ENCODE measurements at regions not wholly inside any gene's neighbourhood (a gene's known extent, or its start where the extent isn't known, plus 50 kb on each side); places are given as distances from the start of the nearest gene placed in this dataset.

GRCh38 chr13:86563308-86563707 lies 764.1 kb upstream of the SLITRK6 start:
- Histone ChIP-seq H3K27ac (no peak overlapping the region), H3K27me3 (no peaks in the 10 kb centered on the region), H3K9me3 (no peaks in the 10 kb centered on the region), H3K36me3 (no peaks in the 10 kb centered on the region), H3K4me1 (no peaks in the 10 kb centered on the region), H3K4me3 (no peak overlapping the region)
- WGBS, 5 donors, result 33 to 50% (median 43%) methylated on average over 2 of the region's 2 CpGs
- intact Hi-C loops (cut with DNase I; ENCODE audit: low total_unique reads), result no loop called here
- no peak for DNase-seq
- TF ChIP-seq CTCF (IDR thresholded peaks at IDR 0.05), result no peak
- TF ChIP-seq EP300 (IDR thresholded peaks at IDR 0.05), result no peak

- Histone ChIP-seq H3K4me1 (no peaks in the 10 kb centered on the region), H3K4me3 (no peak overlapping the region), H3K9me3 (no peaks in the 10 kb centered on the region), H3K36me3 (no peaks in the 10 kb centered on the region), H3K27me3 (no peaks in the 10 kb centered on the region), H3K27ac (no peak overlapping the region)
- intact Hi-C loops (cut with DNase I; ENCODE audit: low total_unique reads), result no loop called here
- no peak for DNase-seq
- no peak for TF ChIP-seq POLR2AphosphoS5 (IDR thresholded peaks at IDR 0.05)
- no peak for TF ChIP-seq POLR2A (IDR thresholded peaks at IDR 0.05)
- TF ChIP-seq CTCF (IDR thresholded peaks at IDR 0.05), result no peak
- no peak for TF ChIP-seq EP300 (IDR thresholded peaks at IDR 0.05)
- WGBS, 5 donors, result 59 to 78% (median 74%) methylated on average over 3 of the region's 3 CpGs
Observed at GRCh38 chr13:86567119-86567518, 767.9 kb upstream of the SLITRK6 start.

- no peak overlapping the region for H3K27ac ChIP-seq
- H3K27me3 ChIP-seq, result no peaks in the 10 kb centered on the region
- DNase-seq, result no peak
- no peaks in the 10 kb centered on the region for H3K9me3 ChIP-seq
- H3K4me1 ChIP-seq, result no peaks in the 10 kb centered on the region
- H3K4me3 ChIP-seq, result no peak overlapping the region
- intact Hi-C loops (cut with DNase I; ENCODE audit: low total_unique reads), result no loop called here
- H3K36me3 ChIP-seq, result no peaks in the 10 kb centered on the region
- TF ChIP-seq CTCF (IDR thresholded peaks at IDR 0.05) (no peak), POLR2A (IDR thresholded peaks at IDR 0.05) (no peak), POLR2AphosphoS5 (IDR thresholded peaks at IDR 0.05) (no peak), EP300 (IDR thresholded peaks at IDR 0.05) (no peak)
- WGBS, 5 donors, result 56 to 80% (median 74%) methylated on average over 1 of the region's 1 CpG
Observed at GRCh38 chr13:86569119-86569518, 769.9 kb upstream of the SLITRK6 start.

- DNase-seq, result no peak
- intact Hi-C loops (cut with DNase I; ENCODE audit: low total_unique reads), result no loop called here
- Histone ChIP-seq H3K9me3 (no peaks in the 10 kb centered on the region), H3K27me3 (no peaks in the 10 kb centered on the region), H3K36me3 (no peaks in the 10 kb centered on the region), H3K4me1 (no peaks in the 10 kb centered on the region), H3K27ac (no peak overlapping the region), H3K4me3 (no peak overlapping the region)
- TF ChIP-seq POLR2AphosphoS5 (IDR thresholded peaks at IDR 0.05) (no peak), POLR2A (IDR thresholded peaks at IDR 0.05) (no peak), CTCF (IDR thresholded peaks at IDR 0.05) (no peak), EP300 (IDR thresholded peaks at IDR 0.05) (no peak)
Observed at GRCh38 chr13:86569974-86570373, 770.8 kb upstream of the SLITRK6 start.

GRCh38 chr13:86572115-86572514 lies 772.9 kb upstream of the SLITRK6 start:
- no peaks in the 10 kb centered on the region for H3K27me3 ChIP-seq
- no peaks in the 10 kb centered on the region for H3K9me3 ChIP-seq
- H3K4me1 ChIP-seq, result no peaks in the 10 kb centered on the region
- no peak overlapping the region for H3K4me3 ChIP-seq
- TF ChIP-seq POLR2A (IDR thresholded peaks at IDR 0.05), result no peak
- no peak for TF ChIP-seq CTCF (IDR thresholded peaks at IDR 0.05)
- TF ChIP-seq EP300 (IDR thresholded peaks at IDR 0.05), result no peak
- TF ChIP-seq POLR2AphosphoS5 (IDR thresholded peaks at IDR 0.05), result no peak
- intact Hi-C loops (cut with DNase I; ENCODE audit: low total_unique reads), result no loop called here
- 34 to 45% (median 37%) methylated on average over 2 of the region's 2 CpGs for WGBS, 5 donors
- H3K36me3 ChIP-seq, result no peaks in the 10 kb centered on the region
- DNase-seq, result no peak
- no peak overlapping the region for H3K27ac ChIP-seq

Data from stomach (tissue), 8 donors.